Hepatocyte (in vitro differentiated cells): ENCODE measurements at regions not wholly inside any gene's neighbourhood (a gene's known extent, or its start where the extent isn't known, plus 50 kb on each side); places are given as distances from the start of the nearest gene placed in this dataset.

Experiments used
- CTCF ChIP-seq: fragments of 200-600 bp; sonication (generic); IDR thresholded peaks from 2 replicates; pipeline ENCODE4 v1.5.1; 2016; ENCODE audit warnings: antibody characterized with exemption, mild to moderate bottlenecking; ENCODE audit not compliant: poor library complexity
- EZH2 ChIP-seq: fragments of 200-600 bp; sonication (generic); IDR thresholded peaks from 2 replicates; pipeline ENCODE4 v1.6.1; 2016; ENCODE audit warnings: antibody characterized with exemption, mild to moderate bottlenecking, borderline replicate concordance

- no peak for TF ChIP-seq CTCF
- TF ChIP-seq EZH2, result no peak
These were observed 304.2 kb downstream of the CYRIA start for GRCh38 chr2:16361261-16361995.
